ENCODE measurements at regions not wholly inside any gene's neighbourhood (a gene's known extent, or its start where the extent isn't known, plus 50 kb on each side); places are given as distances from the start of the nearest gene placed in this dataset.

DNA sequence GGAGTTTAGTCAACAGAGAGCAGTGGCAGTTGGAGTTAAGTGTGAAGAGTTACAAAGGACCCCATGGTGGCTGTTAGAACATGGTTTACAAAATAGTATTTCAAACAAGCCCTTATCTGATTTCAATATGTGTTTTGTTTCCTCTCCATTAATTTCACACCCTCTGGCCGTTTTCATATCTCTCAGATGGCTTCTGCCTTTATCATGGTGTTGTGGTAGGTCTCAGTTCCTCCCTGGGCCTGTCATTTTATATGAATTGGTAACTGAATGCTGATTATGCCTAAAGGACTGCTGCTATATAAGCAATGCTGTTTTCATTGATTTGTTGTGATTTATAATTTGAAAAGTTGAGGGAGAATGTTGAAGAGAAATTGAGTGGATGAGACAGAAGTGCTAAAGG, 686.7 kb downstream of the NYAP2 start:
- no TSS peak for BruUV-seq (replicated peaks)
- WGBS (ENCODE audit: low lambda C conversion rate): 0% methylated on average over 1 of the region's 1 CpG
- no peak overlapping the region for H3K4me2 ChIP-seq (ENCODE audit: low read depth, low read length)
- no peak overlapping the region for H3K4me3 ChIP-seq (replicated peaks in 1 of 3; ENCODE audit: insufficient read depth in 1 of 3, low read depth in 2 of 3, low read length in 3 of 3)
- no peaks in the 10 kb centered on the region for H3K27me3 ChIP-seq (ENCODE audit: control insufficient read depth in 1 of 2, insufficient read depth in 2 of 2, low read length in 2 of 2)
- POLR2A ChIA-PET: no interaction called here
- DNase-seq (ENCODE audit: low spot score) (no peak), ATAC-seq (no peak), FAIRE-seq (no peak)
- no peaks in the 10 kb centered on the region for H3K36me3 ChIP-seq (replicated peaks in 1 of 2; ENCODE audit: control insufficient read depth in 1 of 2, insufficient read depth in 2 of 2, low read length in 2 of 2)
- no peak overlapping the region for H3K27ac ChIP-seq (ENCODE audit: extremely low read length, insufficient read depth, low read length)
- peaks cover 25% of the 10 kb centered on the region for H3K9me3 ChIP-seq (ENCODE audit: low read length)
- intact Hi-C loops (cut with micrococcal nuclease; ENCODE audit: unreplicated experiment): no loop called here
- H3K4me1 ChIP-seq (ENCODE audit: insufficient read depth, low read length): peaks cover 16% of the 10 kb centered on the region
- no peak for TF ChIP-seq ZNF33B (CRISPR knock-in tag; IDR thresholded peaks at IDR 0.05)
- no peak for TF ChIP-seq NRL (CRISPR knock-in tag; IDR thresholded peaks at IDR 0.05; ENCODE audit: borderline replicate concordance)
- no peak for TF ChIP-seq ZNF232 (CRISPR knock-in tag; IDR thresholded peaks at IDR 0.05; ENCODE audit: borderline replicate concordance)
- TF ChIP-seq NFRKB (IDR thresholded peaks at IDR 0.05): no peak
- TF ChIP-seq ZNF775 (CRISPR knock-in tag; IDR thresholded peaks at IDR 0.05; ENCODE audit: borderline replicate concordance): no peak
- TF ChIP-seq TOPORS (CRISPR knock-in tag; IDR thresholded peaks at IDR 0.05): no peak
- TF ChIP-seq ZSCAN25 (CRISPR knock-in tag; IDR thresholded peaks at IDR 0.05): no peak
- no peak for TF ChIP-seq SRSF1 (optimal IDR thresholded peaks at IDR 0.05; ENCODE audit: low read depth, low read length)
- no peak for TF ChIP-seq ZNF136 (CRISPR knock-in tag; IDR thresholded peaks at IDR 0.05; ENCODE audit: low read depth)
- no peak for TF ChIP-seq MTF2 (CRISPR knock-in tag; IDR thresholded peaks at IDR 0.05; ENCODE audit: borderline replicate concordance)
- TF ChIP-seq, protein P1, sequence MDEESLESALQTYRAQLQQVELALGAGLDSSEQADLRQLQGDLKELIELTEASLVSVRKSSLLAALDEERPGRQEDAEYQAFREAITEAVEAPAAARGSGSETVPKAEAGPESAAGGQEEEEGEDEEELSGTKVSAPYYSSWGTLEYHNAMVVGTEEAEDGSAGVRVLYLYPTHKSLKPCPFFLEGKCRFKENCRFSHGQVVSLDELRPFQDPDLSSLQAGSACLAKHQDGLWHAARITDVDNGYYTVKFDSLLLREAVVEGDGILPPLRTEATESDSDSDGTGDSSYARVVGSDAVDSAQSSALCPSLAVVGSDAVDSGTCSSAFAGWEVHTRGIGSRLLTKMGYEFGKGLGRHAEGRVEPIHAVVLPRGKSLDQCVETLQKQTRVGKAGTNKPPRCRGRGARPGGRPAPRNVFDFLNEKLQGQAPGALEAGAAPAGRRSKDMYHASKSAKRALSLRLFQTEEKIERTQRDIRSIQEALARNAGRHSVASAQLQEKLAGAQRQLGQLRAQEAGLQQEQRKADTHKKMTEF (CRISPR knock-in tag; IDR thresholded peaks at IDR 0.05): no peak
- no peak for TF ChIP-seq ZNF282 (IDR thresholded peaks at IDR 0.05; ENCODE audit: partially characterized antibody)
- no peak for TF ChIP-seq ZNF468 (CRISPR knock-in tag; IDR thresholded peaks at IDR 0.05)
- no peak for TF ChIP-seq ZFX (CRISPR knock-in tag; IDR thresholded peaks at IDR 0.05; ENCODE audit: low read depth)
- H3K9ac ChIP-seq (ENCODE audit: insufficient read depth, low read depth, low read length): no peak overlapping the region
- no peaks in the 10 kb centered on the region for H3K79me2 ChIP-seq (ENCODE audit: insufficient read depth, low read length)
- CTCF ChIA-PET (ENCODE audit: low intra/inter-chr PET ratio, low total read pairs): no interaction called here
- peak overlapping the region; percentile 74 for H2AFZ ChIP-seq (ENCODE audit: low read length)
- in situ Hi-C loops (cut with HindIII; ENCODE audit: extremely low pct_ligation_motif_present, low pct_unique_long_range_greater_than_20kb): no loop called here
- no peaks in the 10 kb centered on the region for H4K20me1 ChIP-seq (ENCODE audit: insufficient read depth, low read length)
